PC-9 (cell line): ENCODE measurements at regions not wholly inside any gene's neighbourhood (a gene's known extent, or its start where the extent isn't known, plus 50 kb on each side); places are given as distances from the start of the nearest gene placed in this dataset.

ENCODE experiments used
- CTCF ChIP-seq: fragments of 200-600 bp; sonication (generic); conservative IDR thresholded peaks from 2 replicates; pipeline ENCODE4 v1.6.1; 2017; ENCODE audit warnings: mixed run types, antibody characterized with exemption, mild to moderate bottlenecking, moderate library complexity
- EZH2 ChIP-seq: fragments of 200-600 bp; sonication (generic); IDR thresholded peaks from 2 replicates; pipeline ENCODE4 v1.8.0; 2017; ENCODE audit warnings: antibody characterized with exemption, low read depth

- TF ChIP-seq CTCF (no peak), EZH2 (no peak)
Observed at GRCh38 chr2:8033546-8034096, 648.2 kb upstream of the ID2 start.
